ENCODE measurements at regions not wholly inside any gene's neighbourhood (a gene's known extent, or its start where the extent isn't known, plus 50 kb on each side); places are given as distances from the start of the nearest gene placed in this dataset.
"Not testable (repeated sequence)": the region's sequence is repeated elsewhere in the genome, so short reads cannot be mapped to it uniquely, and the experiment has no call there.

DNA sequence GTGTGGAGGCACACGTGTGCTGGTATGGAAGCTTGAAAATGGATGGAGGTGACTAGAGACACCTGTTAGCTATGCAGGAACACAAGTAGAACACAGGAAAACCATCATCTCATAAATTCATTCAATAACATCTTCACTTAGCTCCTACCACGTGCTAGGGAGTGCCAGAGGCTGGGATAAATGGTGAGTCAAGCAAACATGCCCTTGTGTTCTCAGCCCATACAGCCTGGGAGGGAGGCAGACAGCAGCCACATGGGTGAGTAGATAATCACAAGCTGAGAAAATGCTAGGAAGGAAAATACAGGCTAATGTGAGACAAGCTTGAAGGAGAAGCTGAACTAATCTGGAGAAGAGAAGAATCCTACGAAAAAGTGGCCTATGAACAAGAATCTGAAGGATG is 468.0 kb upstream of the ZMIZ1 start:
- H3K4me3 ChIP-seq (ENCODE audit: low read depth, low read length): no peak overlapping the region
- no peak for DNase-seq (ENCODE audit: low read depth)
- TF ChIP-seq CTCF (IDR thresholded peaks at IDR 0.05; ENCODE audit: insufficient read depth, low read depth, low read length): no peak

DNA sequence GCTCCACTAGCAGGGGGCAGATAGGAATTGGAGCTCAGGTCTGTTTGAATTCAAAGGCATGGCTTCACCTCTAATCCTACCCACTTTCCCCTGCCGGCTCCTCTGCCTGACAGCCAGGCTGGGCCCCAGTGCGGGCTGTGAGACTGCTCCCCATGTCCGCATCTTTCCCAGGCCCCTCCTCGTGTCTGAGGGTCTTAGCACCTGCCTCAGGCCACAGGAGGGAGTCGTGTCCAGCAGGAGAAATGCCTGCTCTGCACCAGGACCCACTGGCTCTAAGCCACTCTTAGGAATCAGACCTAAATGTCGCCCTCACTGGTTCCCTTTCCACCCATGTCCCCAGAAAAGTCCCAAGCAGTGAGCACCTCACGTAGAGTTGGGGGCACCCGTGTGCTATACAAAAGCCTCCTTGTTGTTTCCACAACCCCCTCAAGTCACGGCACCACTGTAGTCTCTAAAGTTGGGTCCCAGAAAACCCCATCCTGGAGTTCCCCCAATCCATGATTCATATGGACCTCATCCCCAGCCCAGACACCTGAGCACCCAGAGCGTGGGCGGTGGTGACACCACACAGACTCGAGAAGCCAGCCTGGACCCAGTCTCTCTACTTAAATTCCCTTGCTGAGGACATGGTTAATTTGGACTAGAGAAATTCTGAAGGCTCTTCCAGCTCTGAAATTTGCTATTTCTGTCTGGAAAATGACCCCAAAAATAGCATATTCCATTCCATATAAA is 466.4 kb upstream of the ZMIZ1 start:
- no peak for DNase-seq (ENCODE audit: low read depth)
- no peak for TF ChIP-seq CTCF (IDR thresholded peaks at IDR 0.05; ENCODE audit: insufficient read depth, low read depth, low read length)
- H3K4me3 ChIP-seq (ENCODE audit: low read depth, low read length): no peak overlapping the region

DNA sequence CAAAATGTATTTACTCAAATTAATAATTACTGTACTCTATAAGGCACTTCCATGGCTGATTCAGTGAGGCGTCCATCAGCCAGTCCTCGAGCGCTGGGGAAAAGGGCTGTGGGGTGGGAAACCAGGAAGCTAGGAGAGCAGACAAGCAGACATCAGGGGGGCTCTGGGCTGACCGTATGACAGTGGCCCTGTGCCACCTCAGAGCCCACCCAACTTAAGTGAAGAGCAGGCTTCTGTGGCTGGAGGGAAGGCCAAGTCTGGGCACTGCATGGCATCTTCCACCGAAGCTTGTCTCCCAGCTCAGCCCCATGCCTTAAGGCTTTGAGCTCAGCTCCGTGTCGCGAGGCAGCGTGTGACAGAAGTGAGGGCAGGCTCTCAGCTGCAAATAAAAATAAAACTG is 464.5 kb upstream of the ZMIZ1 start:
- no peak for DNase-seq (ENCODE audit: low read depth)
- TF ChIP-seq CTCF (IDR thresholded peaks at IDR 0.05; ENCODE audit: insufficient read depth, low read depth, low read length): no peak
- no peak overlapping the region for H3K4me3 ChIP-seq (ENCODE audit: low read depth, low read length)

DNA sequence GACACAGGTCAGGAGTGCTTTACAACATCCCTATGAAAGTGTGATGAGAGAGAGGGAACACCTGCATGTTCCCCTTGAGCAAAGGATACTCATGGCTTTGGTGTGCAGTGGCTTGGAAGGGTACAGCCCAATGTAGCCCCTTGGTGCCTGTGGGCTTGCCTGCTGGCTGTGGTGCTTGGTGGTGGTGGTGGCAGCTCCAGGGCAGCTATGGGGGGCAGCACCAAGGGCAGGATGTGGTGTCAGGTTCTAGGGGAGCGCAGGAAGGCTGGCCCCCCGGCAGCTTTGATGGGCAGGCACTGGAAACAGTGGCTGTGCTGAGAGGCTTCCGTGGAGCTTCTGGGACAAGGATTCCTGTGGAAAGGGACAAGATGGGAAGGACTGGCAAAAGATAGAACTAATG is 464.0 kb upstream of the ZMIZ1 start:
- no peak for DNase-seq (ENCODE audit: low read depth)
- TF ChIP-seq CTCF (IDR thresholded peaks at IDR 0.05; ENCODE audit: insufficient read depth, low read depth, low read length): no peak
- H3K4me3 ChIP-seq (ENCODE audit: low read depth, low read length): no peak overlapping the region

DNA sequence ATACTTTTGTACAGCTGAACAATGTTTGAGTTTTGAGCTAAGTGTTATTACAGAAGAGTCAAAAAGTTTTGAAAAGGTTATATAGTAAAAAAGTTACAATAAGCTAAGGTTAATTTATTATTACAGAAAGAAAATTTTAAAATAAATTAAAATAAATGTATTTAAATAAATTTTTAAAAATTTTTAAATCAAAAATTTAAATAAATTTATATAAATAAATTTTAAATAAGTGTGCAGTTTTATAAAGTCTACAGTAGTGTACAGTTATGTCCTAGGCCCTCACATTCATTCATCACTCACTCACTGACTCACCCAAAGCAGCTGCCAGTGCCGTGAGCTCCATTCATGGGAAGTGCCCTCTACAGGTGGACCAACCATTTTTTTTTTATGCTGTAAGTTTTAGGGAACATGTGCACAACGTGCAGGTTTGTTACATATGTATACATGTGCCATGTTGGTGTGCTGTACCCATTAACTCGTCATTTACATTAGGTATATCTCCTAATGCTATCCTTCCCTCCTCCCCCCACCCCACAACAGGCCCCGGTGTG is 462.9 kb upstream of the ZMIZ1 start:
- no peak overlapping the region for H3K4me3 ChIP-seq (ENCODE audit: low read depth, low read length)
- no peak for DNase-seq (ENCODE audit: low read depth)
- no peak for TF ChIP-seq CTCF (IDR thresholded peaks at IDR 0.05; ENCODE audit: insufficient read depth, low read depth, low read length)

DNA sequence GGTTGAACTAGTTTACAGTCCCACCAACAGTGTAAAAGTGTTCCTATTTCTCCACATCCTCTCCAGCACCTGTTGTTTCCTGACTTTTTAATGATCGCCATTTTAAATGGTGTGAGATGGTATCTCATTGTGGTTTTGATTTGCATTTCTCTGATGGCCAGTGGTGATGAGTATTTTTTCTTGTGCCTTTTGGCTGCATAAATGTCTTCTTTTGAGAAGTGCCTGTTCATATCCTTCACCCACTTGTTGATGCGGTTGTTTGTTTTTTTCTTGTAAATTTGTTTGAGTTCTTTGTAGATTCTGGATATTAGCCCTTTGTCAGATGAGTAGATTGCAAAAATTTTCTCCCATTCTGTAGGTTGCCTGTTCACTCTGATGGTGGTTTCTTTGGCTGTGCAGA is 462.0 kb upstream of the ZMIZ1 start:
- DNase-seq (ENCODE audit: low read depth); H3K4me3 ChIP-seq (ENCODE audit: low read depth, low read length): not testable (repeated sequence)

DNA sequence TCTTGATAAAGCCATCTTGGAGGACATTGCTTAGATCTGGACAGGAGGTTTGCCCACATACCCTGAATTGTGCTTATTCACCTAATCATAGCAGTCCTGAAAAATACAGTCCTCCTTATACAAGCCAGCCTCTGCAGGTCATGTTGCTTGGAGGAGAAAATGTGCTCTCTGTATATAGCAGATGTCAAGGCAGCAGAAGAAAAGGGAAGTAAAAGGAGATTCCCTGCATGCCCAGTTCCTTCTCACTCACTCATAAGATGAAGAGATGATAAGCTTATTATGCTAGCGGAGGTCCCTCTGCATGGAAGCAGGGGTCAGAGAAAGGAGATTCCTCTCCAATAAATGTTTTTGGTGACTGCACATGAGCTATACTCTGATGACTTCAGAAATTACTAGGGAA is 458.8 kb upstream of the ZMIZ1 start:
- no peak overlapping the region for H3K4me3 ChIP-seq (ENCODE audit: low read depth, low read length)
- TF ChIP-seq CTCF (IDR thresholded peaks at IDR 0.05; ENCODE audit: insufficient read depth, low read depth, low read length): no peak
- DNase-seq (ENCODE audit: low read depth): no peak

Measured in fibroblast of villous mesenchyme (primary cell).